ENCODE measurements at regions not wholly inside any gene's neighbourhood (a gene's known extent, or its start where the extent isn't known, plus 50 kb on each side); places are given as distances from the start of the nearest gene placed in this dataset.

GRCh38 chr2:181356526-181357130 lies 100.6 kb upstream of the ITGA4 start:
- no peak overlapping the region for H3K9ac ChIP-seq (ENCODE audit: low read length)
- no peak for DNase-seq (ENCODE audit: low read depth)
- H3K27me3 ChIP-seq (replicated peaks; ENCODE audit: control insufficient read depth, insufficient read depth, low read length): no peaks in the 10 kb centered on the region

GRCh38 chr2:181357979-181358378 lies 99.2 kb upstream of the ITGA4 start:
- DNase-seq (ENCODE audit: low read depth): no peak
- H3K36me3 ChIP-seq (ENCODE audit: control insufficient read depth, insufficient read depth, low read length, severe bottlenecking): no peaks in the 10 kb centered on the region

More at GRCh38 chr2:181356526-181357130, 100.6 kb upstream of the ITGA4 start:
- Histone ChIP-seq H3K36me3 (ENCODE audit: control insufficient read depth, insufficient read depth, low read length, severe bottlenecking) (no peaks in the 10 kb centered on the region), H3K4me3 (ENCODE audit: low read length) (no peak overlapping the region), H3K4me1 (ENCODE audit: control insufficient read depth, insufficient read depth, low read length) (peaks cover 34% of the 10 kb centered on the region), H3K9me3 (ENCODE audit: control insufficient read depth, low read length) (no peaks in the 10 kb centered on the region)

GRCh38 chr2:181362561-181362960 lies 94.6 kb upstream of the ITGA4 start:
- peaks cover 4% of the 10 kb centered on the region for H3K4me1 ChIP-seq (ENCODE audit: control insufficient read depth, insufficient read depth, low read length)
- no peaks in the 10 kb centered on the region for H3K27me3 ChIP-seq (replicated peaks; ENCODE audit: control insufficient read depth, insufficient read depth, low read length)
- no peaks in the 10 kb centered on the region for H3K9me3 ChIP-seq (ENCODE audit: control insufficient read depth, low read length)
- no peak for DNase-seq (ENCODE audit: low read depth)
- H3K36me3 ChIP-seq (ENCODE audit: control insufficient read depth, insufficient read depth, low read length, severe bottlenecking): no peaks in the 10 kb centered on the region
- H3K4me3 ChIP-seq (ENCODE audit: low read length): no peak overlapping the region
- no peak overlapping the region for H3K9ac ChIP-seq (ENCODE audit: low read length)

More at GRCh38 chr2:181357979-181358378, 99.2 kb upstream of the ITGA4 start:
- Histone ChIP-seq H3K27me3 (replicated peaks; ENCODE audit: control insufficient read depth, insufficient read depth, low read length) (no peaks in the 10 kb centered on the region), H3K4me3 (ENCODE audit: low read length) (no peak overlapping the region), H3K4me1 (ENCODE audit: control insufficient read depth, insufficient read depth, low read length) (peaks cover 29% of the 10 kb centered on the region), H3K9ac (ENCODE audit: low read length) (no peak overlapping the region), H3K9me3 (ENCODE audit: control insufficient read depth, low read length) (no peaks in the 10 kb centered on the region)

- Histone ChIP-seq H3K36me3 (ENCODE audit: control insufficient read depth, insufficient read depth, low read length, severe bottlenecking) (no peaks in the 10 kb centered on the region), H3K4me3 (ENCODE audit: low read length) (no peak overlapping the region), H3K4me1 (ENCODE audit: control insufficient read depth, insufficient read depth, low read length) (peaks cover 4% of the 10 kb centered on the region), H3K9me3 (ENCODE audit: control insufficient read depth, low read length) (no peaks in the 10 kb centered on the region), H3K9ac (ENCODE audit: low read length) (no peak overlapping the region), H3K27me3 (replicated peaks; ENCODE audit: control insufficient read depth, insufficient read depth, low read length) (no peaks in the 10 kb centered on the region)
- no peak for DNase-seq (ENCODE audit: low read depth)
Measured at GRCh38 chr2:181363164-181363563, 94.0 kb upstream of the ITGA4 start.

GRCh38 chr2:181364492-181365170 lies 92.6 kb upstream of the ITGA4 start:
- Histone ChIP-seq H3K9ac (ENCODE audit: low read length) (no peak overlapping the region), H3K27me3 (replicated peaks; ENCODE audit: control insufficient read depth, insufficient read depth, low read length) (no peaks in the 10 kb centered on the region), H3K4me3 (ENCODE audit: low read length) (no peak overlapping the region), H3K9me3 (ENCODE audit: control insufficient read depth, low read length) (no peaks in the 10 kb centered on the region), H3K36me3 (ENCODE audit: control insufficient read depth, insufficient read depth, low read length, severe bottlenecking) (no peaks in the 10 kb centered on the region), H3K4me1 (ENCODE audit: control insufficient read depth, insufficient read depth, low read length) (peaks cover 4% of the 10 kb centered on the region)
- DNase-seq (ENCODE audit: low read depth): peak; percentile 56

- H3K4me3 ChIP-seq (ENCODE audit: low read length): no peak overlapping the region
- H3K9ac ChIP-seq (ENCODE audit: low read length): no peak overlapping the region
- no peak for DNase-seq (ENCODE audit: low read depth)
- H3K9me3 ChIP-seq (ENCODE audit: control insufficient read depth, low read length): no peaks in the 10 kb centered on the region
- peaks cover 9% of the 10 kb centered on the region for H3K4me1 ChIP-seq (ENCODE audit: control insufficient read depth, insufficient read depth, low read length)
- no peaks in the 10 kb centered on the region for H3K36me3 ChIP-seq (ENCODE audit: control insufficient read depth, insufficient read depth, low read length, severe bottlenecking)
- no peaks in the 10 kb centered on the region for H3K27me3 ChIP-seq (replicated peaks; ENCODE audit: control insufficient read depth, insufficient read depth, low read length)
Measured at GRCh38 chr2:181366675-181367175, 90.5 kb upstream of the ITGA4 start.

GRCh38 chr2:181367411-181367810 lies 89.8 kb upstream of the ITGA4 start:
- DNase-seq (ENCODE audit: low read depth): no peak
- H3K9ac ChIP-seq (ENCODE audit: low read length): no peak overlapping the region
- peaks cover 16% of the 10 kb centered on the region for H3K4me1 ChIP-seq (ENCODE audit: control insufficient read depth, insufficient read depth, low read length)
- no peaks in the 10 kb centered on the region for H3K9me3 ChIP-seq (ENCODE audit: control insufficient read depth, low read length)
- no peak overlapping the region for H3K4me3 ChIP-seq (ENCODE audit: low read length)
- no peaks in the 10 kb centered on the region for H3K27me3 ChIP-seq (replicated peaks; ENCODE audit: control insufficient read depth, insufficient read depth, low read length)
- H3K36me3 ChIP-seq (ENCODE audit: control insufficient read depth, insufficient read depth, low read length, severe bottlenecking): no peaks in the 10 kb centered on the region

- Histone ChIP-seq H3K4me3 (ENCODE audit: low read length) (no peak overlapping the region), H3K27me3 (replicated peaks; ENCODE audit: control insufficient read depth, insufficient read depth, low read length) (no peaks in the 10 kb centered on the region), H3K36me3 (ENCODE audit: control insufficient read depth, insufficient read depth, low read length, severe bottlenecking) (no peaks in the 10 kb centered on the region), H3K9ac (ENCODE audit: low read length) (no peak overlapping the region), H3K4me1 (ENCODE audit: control insufficient read depth, insufficient read depth, low read length) (peaks cover 22% of the 10 kb centered on the region), H3K9me3 (ENCODE audit: control insufficient read depth, low read length) (no peaks in the 10 kb centered on the region)
- no peak for DNase-seq (ENCODE audit: low read depth)
Measured at GRCh38 chr2:181367906-181368435, 89.2 kb upstream of the ITGA4 start.

GRCh38 chr2:181370126-181370525 lies 87.1 kb upstream of the ITGA4 start:
- Histone ChIP-seq H3K4me1 (ENCODE audit: control insufficient read depth, insufficient read depth, low read length) (peaks cover 29% of the 10 kb centered on the region), H3K27me3 (replicated peaks; ENCODE audit: control insufficient read depth, insufficient read depth, low read length) (no peaks in the 10 kb centered on the region), H3K36me3 (ENCODE audit: control insufficient read depth, insufficient read depth, low read length, severe bottlenecking) (no peaks in the 10 kb centered on the region), H3K9me3 (ENCODE audit: control insufficient read depth, low read length) (no peaks in the 10 kb centered on the region), H3K9ac (ENCODE audit: low read length) (no peak overlapping the region), H3K4me3 (ENCODE audit: low read length) (no peak overlapping the region)
- no peak for DNase-seq (ENCODE audit: low read depth)

- no peak for DNase-seq (ENCODE audit: low read depth)
- H3K36me3 ChIP-seq (ENCODE audit: control insufficient read depth, insufficient read depth, low read length, severe bottlenecking): no peaks in the 10 kb centered on the region
- H3K4me3 ChIP-seq (ENCODE audit: low read length): no peak overlapping the region
- H3K4me1 ChIP-seq (ENCODE audit: control insufficient read depth, insufficient read depth, low read length): peaks cover 31% of the 10 kb centered on the region
- H3K9me3 ChIP-seq (ENCODE audit: control insufficient read depth, low read length): no peaks in the 10 kb centered on the region
- H3K27me3 ChIP-seq (replicated peaks; ENCODE audit: control insufficient read depth, insufficient read depth, low read length): no peaks in the 10 kb centered on the region
- H3K9ac ChIP-seq (ENCODE audit: low read length): no peak overlapping the region
Measured at GRCh38 chr2:181371195-181371594, 86.0 kb upstream of the ITGA4 start.

- peak; percentile 65 for DNase-seq (ENCODE audit: low read depth)
- Histone ChIP-seq H3K9ac (ENCODE audit: low read length) (peak overlapping the region; percentile 4), H3K4me3 (ENCODE audit: low read length) (peak overlapping the region; percentile 20), H3K36me3 (ENCODE audit: control insufficient read depth, insufficient read depth, low read length, severe bottlenecking) (no peaks in the 10 kb centered on the region), H3K9me3 (ENCODE audit: control insufficient read depth, low read length) (no peaks in the 10 kb centered on the region), H3K4me1 (ENCODE audit: control insufficient read depth, insufficient read depth, low read length) (peaks cover 34% of the 10 kb centered on the region), H3K27me3 (replicated peaks; ENCODE audit: control insufficient read depth, insufficient read depth, low read length) (no peaks in the 10 kb centered on the region)
Measured at GRCh38 chr2:181371782-181372645, 85.2 kb upstream of the ITGA4 start.

All from adipocyte (in vitro differentiated cells).